Naive thymus-derived CD4-positive, alpha-beta T cell (primary cell): ENCODE measurements at regions not wholly inside any gene's neighbourhood (a gene's known extent, or its start where the extent isn't known, plus 50 kb on each side); places are given as distances from the start of the nearest gene placed in this dataset.

Experiments used
- ATAC-seq: fragments of 150-1000 bp; cut with Tn5 transposase; 2 replicates; pipeline ENCODE4 v1.10.0; 2021; ENCODE audit warnings: mild to moderate bottlenecking, moderate library complexity
- CTCF ChIA-PET: fragments of 350-600 bp; sonication (Branson Sonifier 250); formaldehyde crosslinking; loops from one replicate; lab custom pipeline; 2021; ENCODE audit warnings: antibody characterized with exemption; lab: Charles Lee
- POLR2A ChIA-PET: fragments of 350-600 bp; sonication (Branson Sonifier 250); formaldehyde crosslinking; loops from one replicate; lab custom pipeline; 2021; ENCODE audit warnings: antibody characterized with exemption, inconsistent platforms; lab: Charles Lee
- DNase-seq, 9 donors: peaks; one replicate each; pipeline versions ENCODE4 v3.0.0 to v3.0.0-alpha.2; 2020 to 2022; ENCODE audit warnings: mixed read lengths in 1 of 9
- H3K27ac ChIP-seq: one replicate; pipeline ENCODE4 v1.7.0; 2013; ENCODE audit warnings: mild to moderate bottlenecking, low read depth, low read length, moderate library complexity
- H3K27me3 ChIP-seq, 2 donors: one replicate each; pipeline ENCODE4 v1.7.0; 2013; ENCODE audit warnings: low read length in 2 of 2, mild to moderate bottlenecking in 2 of 2, moderate library complexity in 2 of 2; ENCODE audit not compliant: control insufficient read depth in 2 of 2, insufficient read depth in 2 of 2
- H3K36me3 ChIP-seq, 3 experiments: 1 replicate in 2 of 3; 2 replicates in 1 of 3; pipeline ENCODE4 v1.7.0; 2013; ENCODE audit warnings: low read length in 3 of 3, mild to moderate bottlenecking in 3 of 3, moderate library complexity in 1 of 3; ENCODE audit not compliant: insufficient read depth in 3 of 3, control insufficient read depth in 2 of 3
- H3K4me1 ChIP-seq, 2 donors: one replicate each; pipeline ENCODE4 v1.7.0; 2013; ENCODE audit warnings: low read length in 2 of 2, mild to moderate bottlenecking in 2 of 2, moderate library complexity in 1 of 2; ENCODE audit not compliant: control insufficient read depth in 2 of 2, insufficient read depth in 2 of 2
- H3K4me3 ChIP-seq: 2 replicates; pipeline ENCODE4 v1.7.0; 2013; ENCODE audit warnings: mild to moderate bottlenecking, low read length
- H3K9me3 ChIP-seq, 3 experiments: 1 replicate in 2 of 3; 2 replicates in 1 of 3; pipeline ENCODE4 v1.7.0; 2013; ENCODE audit warnings: low read length in 3 of 3; ENCODE audit not compliant: control insufficient read depth in 2 of 3
- H3K27ac Mint-ChIP-seq, 9 donors: one replicate each; pipeline ENCODE4 v1.8.0; 2020 to 2022; ENCODE audit warnings: mixed read lengths in 9 of 9, mild to moderate bottlenecking in 8 of 9, moderate library complexity in 5 of 9, inconsistent platforms in 2 of 9
- H3K27me3 Mint-ChIP-seq, 5 donors: one replicate each; pipeline ENCODE4 v1.8.0; 2021 to 2022; ENCODE audit warnings: mixed read lengths in 5 of 5, mild to moderate bottlenecking in 1 of 5
- H3K36me3 Mint-ChIP-seq, 5 donors: one replicate each; pipeline ENCODE4 v1.8.0; 2020 to 2022; ENCODE audit warnings: mixed read lengths in 5 of 5, mild to moderate bottlenecking in 3 of 5, inconsistent platforms in 1 of 5
- H3K4me1 Mint-ChIP-seq, 7 donors: one replicate each; pipeline ENCODE4 v1.8.0; 2020 to 2022; ENCODE audit warnings: mixed read lengths in 7 of 7, mild to moderate bottlenecking in 3 of 7, inconsistent platforms in 1 of 7
- H3K4me3 Mint-ChIP-seq, 10 donors: one replicate each; pipeline ENCODE4 v1.8.0; 2020 to 2022; ENCODE audit warnings: mild to moderate bottlenecking in 10 of 10, mixed read lengths in 10 of 10, moderate library complexity in 6 of 10, inconsistent platforms in 2 of 10
- H3K9me3 Mint-ChIP-seq, 11 donors: one replicate each; pipeline ENCODE4 v1.8.0; 2020 to 2022; ENCODE audit warnings: mixed read lengths in 11 of 11, mild to moderate bottlenecking in 4 of 11, inconsistent platforms in 1 of 11, moderate library complexity in 1 of 11
- intact Hi-C, 2 donors: fragments of 100-400 bp; cut with micrococcal nuclease; formaldehyde crosslinking; loops; one replicate each; pipeline ENCODE4 v1.15.1; 2023

GRCh38 chr15:53037904-53038654 lies 247.9 kb upstream of the ONECUT1 start:
- peaks cover 0 to 5% (median 2%) of the 10 kb centered on the region in 11 donors for H3K9me3 Mint-ChIP-seq

GRCh38 chr15:53036641-53037040 lies 246.5 kb upstream of the ONECUT1 start:
- H3K9me3 ChIP-seq: no peaks in the 10 kb centered on the region

More at GRCh38 chr15:53037904-53038654, 247.9 kb upstream of the ONECUT1 start:
- Histone ChIP-seq H3K36me3 (no peaks in the 10 kb centered on the region), H3K27ac (no peak overlapping the region), H3K4me3 (no peak overlapping the region), H3K4me1 (no peaks in the 10 kb centered on the region), H3K9me3 (no peaks in the 10 kb centered on the region), H3K27me3 (no peaks in the 10 kb centered on the region)
- DNase-seq (no peak), ATAC-seq (no peak)
- H3K27me3 Mint-ChIP-seq: peaks cover 0 to 25% (median 15%) of the 10 kb centered on the region in 5 donors
- intact Hi-C loops: no loop called here
- H3K4me3 Mint-ChIP-seq: peak overlapping the region in 1 of 10 donors; percentile 42
- CTCF ChIA-PET: no interaction called here
- H3K27ac Mint-ChIP-seq: no peak overlapping the region
- no peaks in the 10 kb centered on the region for H3K4me1 Mint-ChIP-seq
- POLR2A ChIA-PET: no interaction called here
- no peaks in the 10 kb centered on the region for H3K36me3 Mint-ChIP-seq

DNA sequence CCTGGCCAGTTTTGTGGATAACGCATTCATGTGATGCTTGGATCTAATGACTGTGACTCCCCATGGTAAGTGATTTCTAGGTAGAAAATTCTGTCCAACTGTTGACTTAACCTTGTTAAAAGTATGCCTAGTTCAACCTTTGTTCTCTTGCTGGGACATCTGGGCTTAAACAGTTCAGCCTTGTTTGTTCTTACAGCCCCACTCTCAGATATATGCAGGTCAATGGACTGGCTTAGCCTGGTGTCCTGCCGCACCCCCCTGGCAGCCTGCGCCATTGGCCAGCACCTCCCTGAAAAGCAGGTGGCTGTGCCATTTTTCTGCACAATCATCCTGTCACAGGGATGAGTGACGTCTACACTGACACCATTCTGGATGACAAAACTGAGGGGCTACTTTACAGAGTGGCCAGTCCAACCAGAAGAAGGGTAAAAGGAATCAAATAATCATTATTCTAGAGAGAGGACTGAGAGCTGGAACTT lies 244.7 kb upstream of the ONECUT1 start:
- ATAC-seq (no peak), DNase-seq (no peak)
- Histone ChIP-seq H3K27me3 (no peaks in the 10 kb centered on the region), H3K4me1 (no peaks in the 10 kb centered on the region), H3K9me3 (no peaks in the 10 kb centered on the region), H3K27ac (no peak overlapping the region), H3K4me3 (no peak overlapping the region), H3K36me3 (no peaks in the 10 kb centered on the region)
- H3K9me3 Mint-ChIP-seq: peaks cover 0 to 4% (median 0%) of the 10 kb centered on the region in 11 donors
- intact Hi-C loops: no loop called here
- no peaks in the 10 kb centered on the region for H3K36me3 Mint-ChIP-seq
- peaks cover 0 to 25% (median 15%) of the 10 kb centered on the region in 5 donors for H3K27me3 Mint-ChIP-seq
- ChIA-PET CTCF (no interaction called here), POLR2A (no interaction called here)
- no peak overlapping the region for H3K27ac Mint-ChIP-seq
- no peak overlapping the region for H3K4me3 Mint-ChIP-seq
- H3K4me1 Mint-ChIP-seq: no peaks in the 10 kb centered on the region

More at GRCh38 chr15:53036641-53037040, 246.5 kb upstream of the ONECUT1 start:
- H3K27me3 Mint-ChIP-seq: peaks cover 0 to 25% (median 15%) of the 10 kb centered on the region in 5 donors
- ATAC-seq: no peak
- peaks cover 0 to 4% (median 0%) of the 10 kb centered on the region in 11 donors for H3K9me3 Mint-ChIP-seq
- H3K4me1 ChIP-seq: no peaks in the 10 kb centered on the region
- H3K4me1 Mint-ChIP-seq: no peaks in the 10 kb centered on the region
- no peaks in the 10 kb centered on the region for H3K27me3 ChIP-seq
- H3K4me3 ChIP-seq: no peak overlapping the region
- DNase-seq: no peak
- ChIA-PET CTCF (no interaction called here), POLR2A (no interaction called here)
- H3K27ac Mint-ChIP-seq: no peak overlapping the region
- no peak overlapping the region for H3K4me3 Mint-ChIP-seq
- intact Hi-C loops: no loop called here
- no peaks in the 10 kb centered on the region for H3K36me3 ChIP-seq
- H3K36me3 Mint-ChIP-seq: no peaks in the 10 kb centered on the region
- H3K27ac ChIP-seq: no peak overlapping the region

- H3K4me3 ChIP-seq: no peak overlapping the region
Observed at GRCh38 chr15:53033709-53034108, 243.6 kb upstream of the ONECUT1 start.

DNA sequence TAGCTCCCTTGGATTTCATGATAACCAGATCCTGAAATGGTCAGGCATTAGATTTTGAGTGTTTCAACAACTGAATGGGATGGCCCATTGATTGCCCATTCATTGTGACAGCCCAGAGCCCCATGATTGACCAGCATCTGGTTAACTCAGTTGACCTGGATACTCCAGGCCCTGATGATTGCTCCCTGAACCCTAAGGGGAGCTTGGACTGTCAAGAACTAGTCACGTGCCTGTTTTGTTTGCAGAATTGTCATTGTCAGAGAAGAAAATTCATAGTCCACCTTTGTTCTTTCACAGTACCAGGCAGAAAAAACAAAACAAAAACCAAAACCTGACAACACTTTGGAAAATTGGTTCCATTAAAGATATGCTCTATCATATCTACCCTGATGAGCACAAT lies 241.3 kb upstream of the ONECUT1 start:
- Mint-ChIP-seq H3K27ac (no peak overlapping the region), H3K9me3 (peaks cover 0 to 10% (median 3%) of the 10 kb centered on the region in 11 donors), H3K36me3 (no peaks in the 10 kb centered on the region), H3K27me3 (peaks cover 0 to 12% (median 11%) of the 10 kb centered on the region in 5 donors), H3K4me1 (no peaks in the 10 kb centered on the region), H3K4me3 (no peak overlapping the region)
- H3K4me3 ChIP-seq: no peak overlapping the region
- POLR2A ChIA-PET: no interaction called here
- intact Hi-C loops: no loop called here
- DNase-seq: no peak
- no peak for ATAC-seq
- H3K27ac ChIP-seq: no peak overlapping the region
- no peaks in the 10 kb centered on the region for H3K9me3 ChIP-seq
- CTCF ChIA-PET: no interaction called here
- H3K27me3 ChIP-seq: no peaks in the 10 kb centered on the region
- H3K4me1 ChIP-seq: no peaks in the 10 kb centered on the region
- no peaks in the 10 kb centered on the region for H3K36me3 ChIP-seq

More at GRCh38 chr15:53033709-53034108, 243.6 kb upstream of the ONECUT1 start:
- DNase-seq (no peak), ATAC-seq (no peak)
- ChIA-PET POLR2A (no interaction called here), CTCF (no interaction called here)
- Mint-ChIP-seq H3K27ac (no peak overlapping the region), H3K4me3 (no peak overlapping the region), H3K4me1 (no peaks in the 10 kb centered on the region), H3K27me3 (peaks cover 0 to 18% (median 15%) of the 10 kb centered on the region in 5 donors), H3K9me3 (peaks cover 0 to 4% (median 0%) of the 10 kb centered on the region in 11 donors), H3K36me3 (no peaks in the 10 kb centered on the region)
- Histone ChIP-seq H3K9me3 (no peaks in the 10 kb centered on the region), H3K27ac (no peak overlapping the region), H3K4me1 (no peaks in the 10 kb centered on the region), H3K27me3 (no peaks in the 10 kb centered on the region), H3K36me3 (no peaks in the 10 kb centered on the region)
- intact Hi-C loops: no loop called here

DNA sequence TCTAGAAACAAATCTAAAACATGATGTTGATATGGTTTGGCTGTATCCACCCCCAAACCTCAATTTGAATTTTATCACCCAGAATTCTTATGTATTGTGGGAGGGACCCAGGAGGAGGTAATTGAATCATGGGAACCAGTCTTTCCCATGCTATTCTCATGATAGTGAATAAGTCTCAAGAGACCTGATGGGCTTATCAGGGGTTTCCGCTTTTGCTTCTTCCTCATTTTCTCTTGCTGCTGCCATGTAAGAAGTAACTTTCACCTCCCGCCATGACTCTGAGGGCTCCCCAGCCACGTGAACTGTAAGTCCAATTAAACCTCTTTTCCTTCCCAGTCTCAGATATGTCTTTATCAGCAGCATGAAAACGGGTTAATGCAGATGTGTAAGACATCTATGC lies 232.7 kb upstream of the ONECUT1 start:
- ChIA-PET POLR2A (no interaction called here), CTCF (no interaction called here)
- DNase-seq: no peak
- intact Hi-C loops: no loop called here
- no peak overlapping the region for H3K4me3 ChIP-seq
- ATAC-seq: no peak
- peaks cover 0 to 29% (median 22%) of the 10 kb centered on the region in 5 donors for H3K27me3 Mint-ChIP-seq
- no peak overlapping the region for H3K27ac Mint-ChIP-seq
- no peak overlapping the region for H3K4me3 Mint-ChIP-seq
- H3K27ac ChIP-seq: no peak overlapping the region
- peaks cover 0 to 5% (median 0%) of the 10 kb centered on the region in 5 donors for H3K36me3 Mint-ChIP-seq
- peaks cover 2 to 23% (median 8%) of the 10 kb centered on the region in 11 donors for H3K9me3 Mint-ChIP-seq
- no peaks in the 10 kb centered on the region for H3K4me1 Mint-ChIP-seq
- no peaks in the 10 kb centered on the region for H3K27me3 ChIP-seq
- H3K36me3 ChIP-seq: no peaks in the 10 kb centered on the region
- no peaks in the 10 kb centered on the region for H3K9me3 ChIP-seq
- H3K4me1 ChIP-seq: no peaks in the 10 kb centered on the region

- no peaks in the 10 kb centered on the region for H3K36me3 Mint-ChIP-seq
- no peak overlapping the region for H3K4me3 ChIP-seq
- H3K27ac ChIP-seq: no peak overlapping the region
- ATAC-seq: no peak
- H3K9me3 ChIP-seq: no peaks in the 10 kb centered on the region
- ChIA-PET POLR2A (no interaction called here), CTCF (no interaction called here)
- peaks cover 0 to 2% (median 0%) of the 10 kb centered on the region in 7 donors for H3K4me1 Mint-ChIP-seq
- H3K4me1 ChIP-seq: no peaks in the 10 kb centered on the region
- peaks cover 0 to 6% (median 4%) of the 10 kb centered on the region in 5 donors for H3K27me3 Mint-ChIP-seq
- H3K4me3 Mint-ChIP-seq: no peak overlapping the region
- H3K9me3 Mint-ChIP-seq: peaks cover 0 to 9% (median 3%) of the 10 kb centered on the region in 11 donors
- H3K36me3 ChIP-seq: no peaks in the 10 kb centered on the region
- no peaks in the 10 kb centered on the region for H3K27me3 ChIP-seq
- intact Hi-C loops: no loop called here
- no peak for DNase-seq
- H3K27ac Mint-ChIP-seq: no peak overlapping the region
Observed at GRCh38 chr15:53013329-53013728, 223.2 kb upstream of the ONECUT1 start.
